Suprapubic skin (tissue), 4 donors: ENCODE measurements at regions not wholly inside any gene's neighbourhood (a gene's known extent, or its start where the extent isn't known, plus 50 kb on each side); places are given as distances from the start of the nearest gene placed in this dataset.

Experiments used
- DNase-seq, 2 donors: peaks; one replicate each; pipeline ENCODE4 v3.0.0-alpha.2; 2019; ENCODE audit warnings: low spot score in 2 of 2
- H3K27ac ChIP-seq: fragments of 200-600 bp; sonication (generic); one replicate; pipeline ENCODE4 v1.5.1; 2019
- H3K27me3 ChIP-seq: fragments of 200-600 bp; sonication (generic); one replicate; pipeline ENCODE4 v1.5.1; 2019
- H3K36me3 ChIP-seq: fragments of 200-600 bp; sonication (generic); one replicate; pipeline ENCODE4 v1.5.1; 2019
- H3K4me1 ChIP-seq: fragments of 200-600 bp; sonication (generic); one replicate; pipeline ENCODE4 v1.5.1; 2019
- H3K4me3 ChIP-seq: fragments of 200-600 bp; sonication (generic); one replicate; pipeline ENCODE4 v1.5.1; 2019; ENCODE audit warnings: mild to moderate bottlenecking
- H3K9me3 ChIP-seq: fragments of 200-600 bp; sonication (generic); one replicate; pipeline ENCODE4 v1.5.1; 2019
- CTCF ChIP-seq, 2 donors: fragments of 200-600 bp in 1 of 2; fragments of 450-650 bp in 1 of 2; sonication (generic) in 1 of 2; IDR thresholded peaks; one replicate each; pipeline ENCODE4 v1.5.1; 2016 to 2019; ENCODE audit warnings: antibody characterized with exemption in 2 of 2, mild to moderate bottlenecking in 1 of 2, moderate library complexity in 1 of 2
- EP300 ChIP-seq: sonication (generic); formaldehyde crosslinking; IDR thresholded peaks from one replicate; pipeline ENCODE4 v1.6.1; 2017; ENCODE audit warnings: antibody characterized with exemption
- POLR2A ChIP-seq, 2 donors: fragments of 450-650 bp; IDR thresholded peaks; one replicate each; pipeline ENCODE4 v1.6.1; 2017; ENCODE audit warnings: antibody characterized with exemption in 2 of 2, mild to moderate bottlenecking in 2 of 2, moderate library complexity in 2 of 2
- POLR2AphosphoS5 ChIP-seq, 3 donors: sonication (generic); formaldehyde crosslinking; IDR thresholded peaks; one replicate each; pipeline ENCODE4 v1.6.1; 2017; ENCODE audit warnings: antibody characterized with exemption in 3 of 3
- WGBS: methylation state at CpG from one replicate; pipeline ENCODE4 v1.1.5; 2018; 5-methylcytosine and 5-hydroxymethylcytosine counted together

DNA sequence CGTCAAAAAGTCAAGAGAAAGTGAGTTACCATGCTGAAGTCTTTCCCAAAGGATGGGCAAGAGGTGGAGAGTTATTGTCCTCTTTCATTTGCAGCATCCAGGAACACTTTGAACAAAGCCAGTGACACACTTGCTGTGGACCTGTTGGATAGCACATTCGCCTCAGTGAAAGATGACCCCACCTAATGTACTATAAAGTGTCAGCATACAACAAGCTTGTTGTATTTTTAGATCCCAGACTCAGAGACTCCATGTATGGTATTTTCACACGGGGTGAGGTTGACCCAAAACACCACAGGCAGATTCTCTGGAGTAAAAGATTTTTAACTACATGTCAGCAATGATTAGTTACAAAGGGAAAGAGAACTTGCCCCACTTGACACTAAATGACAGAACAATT lies 273.8 kb downstream of the PTBP2 start:
- no peak for DNase-seq
- H3K9me3 ChIP-seq = no peaks in the 10 kb centered on the region
- WGBS = 60% methylated on average over 3 of the region's 3 CpGs
- no peak overlapping the region for H3K4me3 ChIP-seq
- no peaks in the 10 kb centered on the region for H3K4me1 ChIP-seq
- H3K27ac ChIP-seq = no peak overlapping the region
- TF ChIP-seq EP300 = no peak
- TF ChIP-seq CTCF (IDR thresholded peaks at IDR 0.05) = no peak
- TF ChIP-seq POLR2A (IDR thresholded peaks at IDR 0.05) = no peak
- TF ChIP-seq POLR2AphosphoS5 (IDR thresholded peaks at IDR 0.05) = no peak
- no peaks in the 10 kb centered on the region for H3K36me3 ChIP-seq
- H3K27me3 ChIP-seq = no peaks in the 10 kb centered on the region

GRCh38 chr1:96996001-96996400 lies 274.4 kb downstream of the PTBP2 start:
- DNase-seq = no peak
- Histone ChIP-seq H3K4me1 (no peaks in the 10 kb centered on the region), H3K9me3 (no peaks in the 10 kb centered on the region), H3K27ac (no peak overlapping the region), H3K36me3 (no peaks in the 10 kb centered on the region), H3K27me3 (no peaks in the 10 kb centered on the region), H3K4me3 (no peak overlapping the region)
- 81% methylated on average over 1 of the region's 1 CpG for WGBS
- TF ChIP-seq CTCF (IDR thresholded peaks at IDR 0.05) = no peak
- TF ChIP-seq POLR2AphosphoS5 (IDR thresholded peaks at IDR 0.05) = no peak
- TF ChIP-seq POLR2A (IDR thresholded peaks at IDR 0.05) = no peak
- no peak for TF ChIP-seq EP300

- TF ChIP-seq CTCF (IDR thresholded peaks at IDR 0.05) (no peak), POLR2AphosphoS5 (IDR thresholded peaks at IDR 0.05) (no peak), POLR2A (IDR thresholded peaks at IDR 0.05) (no peak), EP300 (no peak)
Measured at GRCh38 chr1:96997717-96998116, 276.1 kb downstream of the PTBP2 start.

DNA sequence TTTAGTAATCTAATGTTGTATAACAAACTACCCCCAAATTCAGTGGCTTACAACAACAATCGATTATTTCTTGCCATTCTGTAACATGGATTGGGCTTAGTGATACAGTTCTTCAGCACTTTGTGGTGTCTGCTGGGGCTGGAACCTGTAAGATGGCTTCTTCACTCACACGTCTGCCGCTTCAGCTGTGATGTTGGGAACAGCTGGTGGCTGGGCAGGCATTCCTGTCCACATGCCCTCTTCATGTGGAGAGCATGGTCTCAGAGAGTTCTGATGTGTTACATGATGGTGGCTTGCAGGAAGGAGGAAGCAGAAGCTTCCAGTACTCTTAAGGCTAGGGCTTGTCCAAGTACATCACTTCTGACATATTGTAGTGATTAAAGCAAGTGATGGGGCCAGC lies 276.9 kb downstream of the PTBP2 start:
- no peak overlapping the region for H3K4me3 ChIP-seq
- H3K9me3 ChIP-seq = no peaks in the 10 kb centered on the region
- no peak for DNase-seq
- 93% methylated on average over 3 of the region's 3 CpGs for WGBS
- no peak overlapping the region for H3K27ac ChIP-seq
- TF ChIP-seq CTCF (IDR thresholded peaks at IDR 0.05) (no peak), POLR2AphosphoS5 (IDR thresholded peaks at IDR 0.05) (no peak), POLR2A (IDR thresholded peaks at IDR 0.05) (no peak), EP300 (no peak)
- no peaks in the 10 kb centered on the region for H3K4me1 ChIP-seq
- no peaks in the 10 kb centered on the region for H3K36me3 ChIP-seq
- no peaks in the 10 kb centered on the region for H3K27me3 ChIP-seq

More at GRCh38 chr1:96997717-96998116, 276.1 kb downstream of the PTBP2 start:
- DNase-seq = no peak
- Histone ChIP-seq H3K9me3 (no peaks in the 10 kb centered on the region), H3K4me1 (no peaks in the 10 kb centered on the region), H3K36me3 (no peaks in the 10 kb centered on the region), H3K27me3 (no peaks in the 10 kb centered on the region), H3K27ac (no peak overlapping the region), H3K4me3 (no peak overlapping the region)
- WGBS = 62% methylated on average over 7 of the region's 7 CpGs

DNA sequence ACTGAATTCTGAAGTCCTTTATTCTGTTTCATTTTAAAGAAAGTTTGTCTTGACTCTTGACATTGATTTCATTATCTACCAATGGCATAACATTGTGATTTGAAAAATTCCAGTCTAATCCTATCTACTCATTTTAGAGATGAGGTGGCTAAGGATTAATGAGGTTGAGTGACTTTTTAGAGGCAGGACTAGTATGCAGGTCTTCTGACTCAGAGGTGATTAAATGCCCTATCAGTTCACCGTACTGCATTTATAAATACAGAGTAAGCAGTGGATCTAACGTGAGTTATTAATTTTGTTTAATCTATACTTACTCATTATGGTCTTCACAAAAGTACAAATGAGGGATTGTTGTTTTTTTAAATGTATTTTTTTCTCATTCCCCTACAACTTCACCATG lies 277.6 kb downstream of the PTBP2 start:
- H3K36me3 ChIP-seq = no peaks in the 10 kb centered on the region
- WGBS = 97% methylated on average over 2 of the region's 2 CpGs
- no peak overlapping the region for H3K27ac ChIP-seq
- no peak for DNase-seq
- H3K4me1 ChIP-seq = no peaks in the 10 kb centered on the region
- no peaks in the 10 kb centered on the region for H3K27me3 ChIP-seq
- TF ChIP-seq CTCF (IDR thresholded peaks at IDR 0.05) (no peak), EP300 (no peak), POLR2A (IDR thresholded peaks at IDR 0.05) (no peak), POLR2AphosphoS5 (IDR thresholded peaks at IDR 0.05) (no peak)
- H3K4me3 ChIP-seq = no peak overlapping the region
- no peaks in the 10 kb centered on the region for H3K9me3 ChIP-seq
